Calu3 (cell line): ENCODE measurements at regions not wholly inside any gene's neighbourhood (a gene's known extent, or its start where the extent isn't known, plus 50 kb on each side); places are given as distances from the start of the nearest gene placed in this dataset.

Source experiments
- BruUV-seq: library from RNA; stranded (reverse); fragments of 400-500 nt; replicated peaks from 2 replicates; lab custom pipeline; 2021; lab: Mats Ljungman, UMichigan
- CTCF ChIA-PET: fragments of 300-600 bp; sonication (Branson Sonifier 250); formaldehyde crosslinking; loops from one replicate; lab custom pipeline; 2022; ENCODE audit warnings: antibody characterized with exemption; lab: Charles Lee
- DNase-seq: peaks from one replicate; pipeline ENCODE4 v3.0.0; 2022
- H3K27ac Mint-ChIP-seq: one replicate; pipeline ENCODE4 v1.8.0; 2022; ENCODE audit warnings: mixed read lengths; ENCODE audit not compliant: unreplicated experiment
- H3K27me3 Mint-ChIP-seq: one replicate; pipeline ENCODE4 v1.8.0; 2022; ENCODE audit warnings: mixed read lengths; ENCODE audit not compliant: unreplicated experiment
- H3K36me3 Mint-ChIP-seq: one replicate; pipeline ENCODE4 v1.8.0; 2022; ENCODE audit warnings: mild to moderate bottlenecking, moderate library complexity, mixed read lengths; ENCODE audit not compliant: insufficient read depth, unreplicated experiment
- H3K4me1 Mint-ChIP-seq: one replicate; pipeline ENCODE4 v1.8.0; 2022; ENCODE audit warnings: mild to moderate bottlenecking, low read depth, mixed read lengths; ENCODE audit not compliant: unreplicated experiment
- H3K4me3 Mint-ChIP-seq: one replicate; pipeline ENCODE4 v1.8.0; 2022; ENCODE audit warnings: mild to moderate bottlenecking, low read depth, moderate library complexity, mixed read lengths; ENCODE audit not compliant: unreplicated experiment
- H3K9me3 Mint-ChIP-seq: one replicate; pipeline ENCODE4 v1.8.0; 2022; ENCODE audit warnings: low read depth, mixed read lengths; ENCODE audit not compliant: unreplicated experiment
- CTCF ChIP-seq: fragments of 200-600 bp; IDR thresholded peaks from one replicate; pipeline ENCODE4 v1.8.0; 2022; ENCODE audit warnings: antibody characterized with exemption; ENCODE audit not compliant: unreplicated experiment
- intact Hi-C: fragments of 100-400 bp; cut with micrococcal nuclease; formaldehyde crosslinking; loops from one replicate; pipeline ENCODE4 v1.10.0; 2022; ENCODE audit not compliant: unreplicated experiment

DNA sequence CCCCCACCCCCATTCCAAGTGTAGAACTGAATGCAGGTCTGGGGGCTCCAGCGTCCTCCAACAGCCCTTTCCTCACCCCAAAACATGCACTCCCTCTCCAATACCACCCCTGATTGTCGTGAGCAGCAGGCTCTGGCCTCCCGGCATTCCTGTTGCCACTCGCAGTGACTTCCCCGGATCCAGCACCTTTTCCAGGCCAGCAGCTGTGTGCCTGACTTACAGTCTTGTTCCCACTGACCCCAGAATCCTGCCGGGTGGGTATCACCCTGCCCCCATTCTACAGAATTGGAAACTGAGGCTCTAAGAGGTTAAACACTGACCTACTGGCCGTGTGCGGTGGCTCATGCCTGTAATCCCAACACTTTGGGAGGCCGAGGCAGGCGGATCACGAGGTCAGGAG is 127.2 kb downstream of the OLFM1 start:
- H3K4me3 Mint-ChIP-seq = no peak overlapping the region
- no TSS peak for BruUV-seq
- no peaks in the 10 kb centered on the region for H3K9me3 Mint-ChIP-seq
- peaks cover 52% of the 10 kb centered on the region for H3K27me3 Mint-ChIP-seq
- no peak for DNase-seq
- no peaks in the 10 kb centered on the region for H3K4me1 Mint-ChIP-seq
- no peak overlapping the region for H3K27ac Mint-ChIP-seq
- intact Hi-C loops = no loop called here
- no peak for TF ChIP-seq CTCF
- H3K36me3 Mint-ChIP-seq = no peaks in the 10 kb centered on the region
- CTCF ChIA-PET = no interaction called here

DNA sequence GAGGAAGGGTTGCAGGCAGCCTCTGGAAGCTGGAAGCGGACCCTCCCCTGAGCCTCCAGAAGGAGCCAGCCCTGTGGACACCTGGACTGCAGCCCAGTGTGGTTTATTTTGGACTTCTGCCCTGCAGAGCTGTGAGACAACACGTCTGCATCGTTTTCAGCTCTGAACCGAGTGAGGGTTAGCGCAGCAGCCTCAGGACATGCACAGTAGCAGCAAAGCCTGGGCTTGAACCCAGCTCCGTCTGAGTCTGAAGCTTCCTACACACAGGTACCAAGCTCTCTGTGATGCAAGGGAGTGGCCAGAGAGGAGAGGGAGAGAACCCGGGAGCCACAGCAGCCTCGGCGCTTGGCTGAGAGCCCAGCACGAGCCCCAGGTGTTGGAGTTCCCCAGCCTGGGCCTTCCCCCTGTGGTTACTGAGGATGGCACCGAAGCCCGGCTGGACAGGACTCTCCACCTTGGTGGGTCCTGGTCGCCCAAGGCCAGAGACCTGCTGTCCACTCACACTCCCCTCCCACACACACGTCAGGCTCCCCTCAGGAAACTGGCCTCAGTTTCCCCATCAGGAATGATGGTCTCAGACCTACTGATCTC is 128.2 kb downstream of the OLFM1 start:
- BruUV-seq = no TSS peak
- Mint-ChIP-seq H3K36me3 (no peaks in the 10 kb centered on the region), H3K4me3 (no peak overlapping the region), H3K9me3 (no peaks in the 10 kb centered on the region), H3K4me1 (no peaks in the 10 kb centered on the region), H3K27me3 (peaks cover 52% of the 10 kb centered on the region), H3K27ac (no peak overlapping the region)
- no peak for TF ChIP-seq CTCF
- intact Hi-C loops = no loop called here
- CTCF ChIA-PET = no interaction called here
- DNase-seq = no peak

DNA sequence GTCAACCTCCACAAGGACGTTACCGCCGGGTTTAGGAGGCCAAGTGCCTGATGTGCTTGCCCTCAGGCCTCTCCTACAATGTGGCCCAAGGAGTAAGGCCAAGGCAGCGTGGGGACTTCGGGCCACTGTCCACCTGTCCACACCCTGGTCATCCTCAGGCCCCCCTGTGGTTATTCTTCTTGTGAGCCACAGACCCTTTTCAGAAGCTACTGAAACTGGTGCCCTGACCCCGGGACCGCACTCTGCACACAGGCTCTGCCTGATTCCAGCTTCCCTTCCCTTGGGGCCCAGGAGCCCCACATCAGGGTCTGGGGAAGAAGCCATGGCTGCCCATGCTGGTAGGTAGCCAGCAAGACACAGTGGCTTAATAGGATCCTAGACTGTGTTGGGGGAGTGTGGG is 128.8 kb downstream of the OLFM1 start:
- CTCF ChIA-PET = no interaction called here
- TF ChIP-seq CTCF = no peak
- H3K36me3 Mint-ChIP-seq = no peaks in the 10 kb centered on the region
- no peaks in the 10 kb centered on the region for H3K9me3 Mint-ChIP-seq
- H3K4me3 Mint-ChIP-seq = no peak overlapping the region
- no TSS peak for BruUV-seq
- no peaks in the 10 kb centered on the region for H3K4me1 Mint-ChIP-seq
- DNase-seq = no peak
- intact Hi-C loops = no loop called here
- peaks cover 52% of the 10 kb centered on the region for H3K27me3 Mint-ChIP-seq
- no peak overlapping the region for H3K27ac Mint-ChIP-seq

- H3K4me1 Mint-ChIP-seq = no peaks in the 10 kb centered on the region
- no peak for DNase-seq
- no TSS peak for BruUV-seq
- H3K27me3 Mint-ChIP-seq = peaks cover 52% of the 10 kb centered on the region
- H3K4me3 Mint-ChIP-seq = no peak overlapping the region
- H3K27ac Mint-ChIP-seq = no peak overlapping the region
- intact Hi-C loops = no loop called here
- no peaks in the 10 kb centered on the region for H3K9me3 Mint-ChIP-seq
- no peaks in the 10 kb centered on the region for H3K36me3 Mint-ChIP-seq
- CTCF ChIA-PET = no interaction called here
- no peak for TF ChIP-seq CTCF
These were observed 129.4 kb downstream of the OLFM1 start for GRCh38 chr9:135216791-135217441.
